ENCODE measurements at regions not wholly inside any gene's neighbourhood (a gene's known extent, or its start where the extent isn't known, plus 50 kb on each side); places are given as distances from the start of the nearest gene placed in this dataset.

- no peak for DNase-seq (ENCODE audit: extremely low read depth, low read depth)
- TF ChIP-seq, protein P1, sequence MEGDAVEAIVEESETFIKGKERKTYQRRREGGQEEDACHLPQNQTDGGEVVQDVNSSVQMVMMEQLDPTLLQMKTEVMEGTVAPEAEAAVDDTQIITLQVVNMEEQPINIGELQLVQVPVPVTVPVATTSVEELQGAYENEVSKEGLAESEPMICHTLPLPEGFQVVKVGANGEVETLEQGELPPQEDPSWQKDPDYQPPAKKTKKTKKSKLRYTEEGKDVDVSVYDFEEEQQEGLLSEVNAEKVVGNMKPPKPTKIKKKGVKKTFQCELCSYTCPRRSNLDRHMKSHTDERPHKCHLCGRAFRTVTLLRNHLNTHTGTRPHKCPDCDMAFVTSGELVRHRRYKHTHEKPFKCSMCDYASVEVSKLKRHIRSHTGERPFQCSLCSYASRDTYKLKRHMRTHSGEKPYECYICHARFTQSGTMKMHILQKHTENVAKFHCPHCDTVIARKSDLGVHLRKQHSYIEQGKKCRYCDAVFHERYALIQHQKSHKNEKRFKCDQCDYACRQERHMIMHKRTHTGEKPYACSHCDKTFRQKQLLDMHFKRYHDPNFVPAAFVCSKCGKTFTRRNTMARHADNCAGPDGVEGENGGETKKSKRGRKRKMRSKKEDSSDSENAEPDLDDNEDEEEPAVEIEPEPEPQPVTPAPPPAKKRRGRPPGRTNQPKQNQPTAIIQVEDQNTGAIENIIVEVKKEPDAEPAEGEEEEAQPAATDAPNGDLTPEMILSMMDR (IDR thresholded peaks at IDR 0.05; ENCODE audit: low read depth, low read length): no peak
These were observed 351.7 kb upstream of the MYT1L start for GRCh38 chr2:2682700-2683342.

DNA sequence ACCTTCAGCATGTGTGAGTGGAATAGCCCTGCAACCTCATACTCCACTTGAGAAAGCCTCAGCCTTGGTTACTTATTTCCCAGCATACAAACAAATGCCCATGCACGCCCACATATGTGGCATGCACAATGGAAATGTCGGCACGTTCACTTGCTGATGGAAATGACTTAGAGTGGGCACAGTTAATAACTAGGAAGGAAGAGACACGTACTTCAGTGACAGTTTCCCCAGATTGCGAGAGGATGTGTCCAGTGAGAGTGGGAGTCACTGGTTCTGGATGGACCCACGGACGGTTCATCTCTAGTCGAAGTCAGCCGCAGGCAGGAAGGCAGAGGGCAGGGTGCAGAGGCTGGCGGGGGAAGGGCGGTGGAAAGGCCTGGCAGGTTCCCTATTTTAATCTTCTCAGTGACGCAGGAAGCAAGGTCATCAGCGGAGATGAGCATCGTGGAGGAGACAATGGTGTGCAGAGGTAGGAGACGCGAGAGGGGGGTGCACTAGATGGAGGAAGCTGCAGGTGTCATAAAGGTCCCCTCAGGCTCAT, 350.7 kb upstream of the MYT1L start:
- no peak for DNase-seq (ENCODE audit: extremely low read depth, low read depth)

GRCh38 chr2:2681085-2681484, 350.0 kb upstream of the MYT1L start:
- DNase-seq (ENCODE audit: extremely low read depth, low read depth): no peak
- TF ChIP-seq, protein P1 (IDR thresholded peaks at IDR 0.05; ENCODE audit: low read depth, low read length): no peak

More for the DNA sequence above, 350.7 kb upstream of the MYT1L start:
- TF ChIP-seq, protein P1 (IDR thresholded peaks at IDR 0.05; ENCODE audit: low read depth, low read length): no peak

- TF ChIP-seq, protein P1 (IDR thresholded peaks at IDR 0.05; ENCODE audit: low read depth, low read length): no peak
These were observed 343.8 kb upstream of the MYT1L start for GRCh38 chr2:2674831-2675230.

GRCh38 chr2:2673406-2673805, 342.3 kb upstream of the MYT1L start:
- DNase-seq (ENCODE audit: extremely low read depth, low read depth): no peak
- TF ChIP-seq, protein P1 (IDR thresholded peaks at IDR 0.05; ENCODE audit: low read depth, low read length): no peak

More at GRCh38 chr2:2674831-2675230, 343.8 kb upstream of the MYT1L start:
- no peak for DNase-seq (ENCODE audit: extremely low read depth, low read depth)

DNA sequence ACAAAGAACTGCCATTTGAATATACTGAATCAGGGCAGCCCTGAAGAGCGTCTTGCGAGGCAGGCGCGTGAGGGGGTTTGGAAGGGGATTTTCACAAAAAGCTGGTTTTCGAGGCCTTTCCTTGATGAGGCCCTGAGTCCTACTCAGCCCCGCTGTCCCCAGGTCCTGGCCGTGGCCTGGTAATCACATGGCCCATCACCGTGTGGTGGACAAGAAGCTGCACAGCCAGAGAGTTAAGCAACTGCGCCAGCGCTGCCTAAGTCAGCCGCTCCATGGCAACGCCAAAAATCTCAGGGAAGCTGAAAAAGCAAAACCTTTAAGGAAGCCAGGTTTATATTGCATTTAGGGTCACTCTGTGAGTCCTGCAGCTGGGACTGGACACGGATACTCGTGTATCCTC, 341.2 kb upstream of the MYT1L start:
- TF ChIP-seq, protein P1 (IDR thresholded peaks at IDR 0.05; ENCODE audit: low read depth, low read length): no peak
- no peak for DNase-seq (ENCODE audit: extremely low read depth, low read depth)

DNA sequence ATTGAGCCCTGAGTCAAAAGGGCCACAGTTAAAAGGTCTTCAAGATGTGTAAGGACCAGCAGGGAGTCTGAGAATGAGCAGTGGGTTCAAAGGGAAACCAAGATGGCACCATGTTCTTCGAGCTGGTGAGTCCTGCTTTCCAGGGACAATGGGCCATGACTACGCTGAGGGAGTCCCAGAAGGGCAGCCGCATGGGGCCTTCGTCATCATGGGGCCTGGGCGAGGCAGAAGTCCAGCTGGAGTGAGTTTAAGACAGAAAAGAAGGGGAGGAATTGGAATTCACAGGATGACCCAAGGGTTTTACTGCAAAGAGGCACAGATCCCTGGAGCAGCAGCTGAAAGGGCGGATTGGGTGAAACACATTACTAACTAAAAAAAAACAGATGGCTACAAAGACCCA, 340.8 kb upstream of the MYT1L start:
- no peak for DNase-seq (ENCODE audit: extremely low read depth, low read depth)
- TF ChIP-seq, protein P1 (IDR thresholded peaks at IDR 0.05; ENCODE audit: low read depth, low read length): no peak

Data from AG09319 (cell line).